CD4-positive, alpha-beta T cell (primary cell): ENCODE measurements at regions not wholly inside any gene's neighbourhood (a gene's known extent, or its start where the extent isn't known, plus 50 kb on each side); places are given as distances from the start of the nearest gene placed in this dataset.

Experiments used
- ATAC-seq: fragments of 200-7000 bp; cut with Tn5 transposase; one replicate; pipeline ENCODE4 v1.10.0; 2022; ENCODE audit warnings: mild to moderate bottlenecking; ENCODE audit not compliant: poor library complexity
- CTCF ChIA-PET: fragments of 350-600 bp; sonication (Branson Sonifier 250); formaldehyde crosslinking; loops from one replicate; lab custom pipeline; 2021; ENCODE audit warnings: antibody characterized with exemption, inconsistent platforms; lab: Charles Lee
- POLR2A ChIA-PET: fragments of 350-600 bp; sonication (Branson Sonifier 250); formaldehyde crosslinking; loops from one replicate; lab custom pipeline; 2021; ENCODE audit warnings: antibody characterized with exemption, inconsistent platforms; lab: Charles Lee
- DNase-seq, 14 experiments: peaks; one replicate each; pipeline ENCODE4 v3.0.0-alpha.2; 2013 to 2020; ENCODE audit warnings: mixed read lengths in 2 of 14
- H3K27ac ChIP-seq, 2 donors: one replicate each; pipeline versions ENCODE4 v1.5.1 to v1.7.0; 2013; ENCODE audit warnings: low read length in 2 of 2, low read depth in 1 of 2, mild to moderate bottlenecking in 1 of 2
- H3K27me3 ChIP-seq, 2 experiments: 1 replicate in 1 of 2; 2 replicates in 1 of 2; pipeline versions ENCODE4 v1.6.1 to v1.7.0; 2013; ENCODE audit warnings: low read length in 2 of 2, control low read depth in 1 of 2, mild to moderate bottlenecking in 1 of 2, moderate library complexity in 1 of 2; ENCODE audit not compliant: insufficient read depth in 2 of 2, control insufficient read depth in 1 of 2
- H3K36me3 ChIP-seq: one replicate; pipeline ENCODE4 v1.6.1; 2013; ENCODE audit warnings: low read length, control low read depth; ENCODE audit not compliant: insufficient read depth
- H3K4me1 ChIP-seq: one replicate; pipeline ENCODE4 v1.6.1; 2013; ENCODE audit warnings: low read length, control low read depth; ENCODE audit not compliant: insufficient read depth
- H3K4me3 ChIP-seq: one replicate; pipeline ENCODE4 v1.5.1; 2013; ENCODE audit warnings: mild to moderate bottlenecking, low read length, moderate library complexity
- H3K9me3 ChIP-seq, 2 experiments: 1 replicate in 1 of 2; 2 replicates in 1 of 2; pipeline versions ENCODE4 v1.6.1 to v1.7.0; 2013; ENCODE audit warnings: low read length in 2 of 2, mild to moderate bottlenecking in 2 of 2, control low read depth in 1 of 2, moderate library complexity in 1 of 2; ENCODE audit not compliant: control insufficient read depth in 1 of 2, insufficient read depth in 1 of 2
- H3K27ac Mint-ChIP-seq: one replicate; pipeline ENCODE4 v1.8.0; 2020; ENCODE audit warnings: mixed read lengths
- H3K27me3 Mint-ChIP-seq: one replicate; pipeline ENCODE4 v1.8.0; 2021; ENCODE audit warnings: mixed read lengths
- H3K36me3 Mint-ChIP-seq: one replicate; pipeline ENCODE4 v1.8.0; 2021; ENCODE audit warnings: low read depth, mixed read lengths
- H3K4me1 Mint-ChIP-seq: one replicate; pipeline ENCODE4 v1.8.0; 2021; ENCODE audit warnings: low read depth, mixed read lengths
- H3K4me3 Mint-ChIP-seq: one replicate; pipeline ENCODE4 v1.8.0; 2020; ENCODE audit warnings: mild to moderate bottlenecking, mixed read lengths
- H3K9me3 Mint-ChIP-seq: one replicate; pipeline ENCODE4 v1.8.0; 2020; ENCODE audit warnings: mixed read lengths
- CTCF ChIP-seq: fragments of 200-600 bp; IDR thresholded peaks from one replicate; pipeline ENCODE4 v1.8.0; 2022; ENCODE audit warnings: antibody characterized with exemption, mild to moderate bottlenecking
- intact Hi-C, 2 experiments: fragments of 100-400 bp; cut with DNase I in 1 of 2; cut with micrococcal nuclease in 1 of 2; formaldehyde crosslinking; loops; one replicate each; pipeline versions ENCODE4 v1.15.1 to v1.9.0; 2023 to 2025; cut with DNase I, micrococcal nuclease

GRCh38 chr6:88492241-88492640 is 326.1 kb upstream of the CNR1 start:
- H3K9me3 ChIP-seq, result no peaks in the 10 kb centered on the region
- no peak for TF ChIP-seq CTCF
- ATAC-seq (no peak), DNase-seq (no peak)
- no peak overlapping the region for H3K4me3 ChIP-seq
- H3K36me3 ChIP-seq, result no peaks in the 10 kb centered on the region
- H3K9me3 Mint-ChIP-seq, result no peaks in the 10 kb centered on the region
- peaks cover 12% of the 10 kb centered on the region for H3K27me3 Mint-ChIP-seq
- no peaks in the 10 kb centered on the region for H3K36me3 Mint-ChIP-seq
- ChIA-PET POLR2A (no interaction called here), CTCF (no interaction called here)
- H3K4me1 ChIP-seq, result no peaks in the 10 kb centered on the region
- intact Hi-C loops, result no loop called here
- no peak overlapping the region for H3K27ac ChIP-seq
- no peaks in the 10 kb centered on the region for H3K4me1 Mint-ChIP-seq
- peaks cover 0 to 3% of the 10 kb centered on the region in 2 experiments for H3K27me3 ChIP-seq
- H3K4me3 Mint-ChIP-seq, result no peak overlapping the region
- H3K27ac Mint-ChIP-seq, result no peak overlapping the region

- no peaks in the 10 kb centered on the region for H3K4me1 ChIP-seq
- H3K27me3 ChIP-seq, result peaks cover 0 to 3% of the 10 kb centered on the region in 2 experiments
- H3K9me3 ChIP-seq, result no peaks in the 10 kb centered on the region
- no peaks in the 10 kb centered on the region for H3K36me3 ChIP-seq
- CTCF ChIA-PET, result no interaction called here
- no peak for ATAC-seq
- H3K36me3 Mint-ChIP-seq, result no peaks in the 10 kb centered on the region
- H3K4me3 ChIP-seq, result no peak overlapping the region
- no peaks in the 10 kb centered on the region for H3K4me1 Mint-ChIP-seq
- peaks cover 12% of the 10 kb centered on the region for H3K27me3 Mint-ChIP-seq
- no peak overlapping the region for H3K27ac Mint-ChIP-seq
- TF ChIP-seq CTCF, result no peak
- POLR2A ChIA-PET, result no interaction called here
- DNase-seq, result no peak
- H3K9me3 Mint-ChIP-seq, result no peaks in the 10 kb centered on the region
- no peak overlapping the region for H3K27ac ChIP-seq
- H3K4me3 Mint-ChIP-seq, result no peak overlapping the region
- intact Hi-C loops, result no loop called here
These were observed 325.2 kb upstream of the CNR1 start for GRCh38 chr6:88491266-88491880.

GRCh38 chr6:88490908-88491264 is 324.7 kb upstream of the CNR1 start:
- no peaks in the 10 kb centered on the region for H3K36me3 ChIP-seq
- peaks cover 12% of the 10 kb centered on the region for H3K27me3 Mint-ChIP-seq
- intact Hi-C loops, result no loop called here
- POLR2A ChIA-PET, result no interaction called here
- no peak overlapping the region for H3K4me3 Mint-ChIP-seq
- peaks cover 0 to 3% of the 10 kb centered on the region in 2 experiments for H3K27me3 ChIP-seq
- no peak overlapping the region for H3K4me3 ChIP-seq
- no peak overlapping the region for H3K27ac Mint-ChIP-seq
- no peaks in the 10 kb centered on the region for H3K4me1 ChIP-seq
- no peak overlapping the region for H3K27ac ChIP-seq
- TF ChIP-seq CTCF, result no peak
- no peaks in the 10 kb centered on the region for H3K9me3 Mint-ChIP-seq
- H3K36me3 Mint-ChIP-seq, result no peaks in the 10 kb centered on the region
- CTCF ChIA-PET, result no interaction called here
- DNase-seq (no peak), ATAC-seq (no peak)
- no peaks in the 10 kb centered on the region for H3K4me1 Mint-ChIP-seq
- H3K9me3 ChIP-seq, result no peaks in the 10 kb centered on the region
